Fibroblast of lung (primary cell): ENCODE measurements at regions not wholly inside any gene's neighbourhood (a gene's known extent, or its start where the extent isn't known, plus 50 kb on each side); places are given as distances from the start of the nearest gene placed in this dataset.
A peak's percentile ranks its signal among the peaks of the same experiment; 100 is the strongest.

Experiments used
- DNase-seq, 2 donors: peaks; one replicate each; pipeline versions ENCODE4 v3.0.0 to v3.0.0-alpha.2; 2010; ENCODE audit warnings: low read depth in 2 of 2
- H2AFZ ChIP-seq: 2 replicates; pipeline ENCODE4 v1.5.1; 2012; ENCODE audit warnings: low read length, control low read depth, inconsistent platforms
- H3K27ac ChIP-seq: 2 replicates; pipeline ENCODE4 v1.5.1; 2011; ENCODE audit warnings: low read length, control low read depth; ENCODE audit not compliant: insufficient read depth
- H3K27me3 ChIP-seq: 2 replicates; pipeline ENCODE4 v1.5.1; 2011; ENCODE audit warnings: mild to moderate bottlenecking, low read length; ENCODE audit not compliant: control insufficient read depth, insufficient read depth
- H3K36me3 ChIP-seq: 2 replicates; pipeline ENCODE4 v1.5.1; 2011; ENCODE audit warnings: low read length; ENCODE audit not compliant: control insufficient read depth, insufficient read depth
- H3K4me1 ChIP-seq: 2 replicates; pipeline ENCODE4 v1.5.1; 2011; ENCODE audit warnings: low read length; ENCODE audit not compliant: control insufficient read depth, insufficient read depth; ENCODE audit errors: extremely low read depth
- H3K4me2 ChIP-seq: 2 replicates; pipeline ENCODE4 v1.5.1; 2011; ENCODE audit warnings: low read length, control low read depth; ENCODE audit not compliant: insufficient read depth; ENCODE audit errors: extremely low read depth
- H3K4me3 ChIP-seq, 4 experiments: fragments of 200-600 bp in 1 of 4; sonication (generic) in 1 of 4; replicated peaks in 1 of 4; 2 replicates each; pipeline ENCODE4 v1.5.1; 2011 to 2016; ENCODE audit warnings: low read length in 4 of 4, low read depth in 3 of 4, mild to moderate bottlenecking in 3 of 4, control low read depth in 2 of 4, inconsistent platforms in 1 of 4, mixed read lengths in 1 of 4; ENCODE audit not compliant: insufficient read depth in 1 of 4; ENCODE audit errors: control extremely low read depth in 1 of 4
- H3K79me2 ChIP-seq: 2 replicates; pipeline ENCODE4 v1.5.1; 2012; ENCODE audit warnings: mild to moderate bottlenecking, low read length, inconsistent platforms; ENCODE audit not compliant: control insufficient read depth, insufficient read depth
- H3K9ac ChIP-seq: 2 replicates; pipeline ENCODE4 v1.5.1; 2011; ENCODE audit warnings: mild to moderate bottlenecking, low read length, control low read depth; ENCODE audit not compliant: insufficient read depth
- H3K9me3 ChIP-seq: 2 replicates; pipeline ENCODE4 v1.5.1; 2012; ENCODE audit warnings: low read depth, low read length; ENCODE audit not compliant: control insufficient read depth, insufficient read depth
- H4K20me1 ChIP-seq: 2 replicates; pipeline ENCODE4 v1.5.1; 2011; ENCODE audit warnings: low read length; ENCODE audit not compliant: control insufficient read depth, insufficient read depth; ENCODE audit errors: extremely low read depth
- EZH2 ChIP-seq: IDR thresholded peaks from 2 replicates; pipeline ENCODE4 v1.5.1; 2012; ENCODE audit warnings: low read length, control low read depth, mild to moderate bottlenecking; ENCODE audit errors: missing control alignments
- TF ChIP-seq, protein P1 (sequence below), 2 donors: IDR thresholded peaks in 1 of 2; conservative IDR thresholded peaks in 1 of 2; 1 replicate in 1 of 2; 2 replicates in 1 of 2; pipeline ENCODE4 v1.5.1; 2011 to 2012; ENCODE audit warnings: low read length in 2 of 2, control low read depth in 1 of 2, inconsistent platforms in 1 of 2, low read depth in 1 of 2, mild to moderate bottlenecking in 1 of 2

- Histone ChIP-seq H3K27ac (no peak overlapping the region), H3K4me2 (no peak overlapping the region), H3K9ac (no peak overlapping the region), H3K36me3 (no peaks in the 10 kb centered on the region), H3K79me2 (no peaks in the 10 kb centered on the region), H3K27me3 (no peaks in the 10 kb centered on the region), H3K9me3 (no peaks in the 10 kb centered on the region), H3K4me3 (no peak overlapping the region), H2AFZ (no peak overlapping the region), H4K20me1 (no peaks in the 10 kb centered on the region), H3K4me1 (no peaks in the 10 kb centered on the region)
- TF ChIP-seq, protein P1, sequence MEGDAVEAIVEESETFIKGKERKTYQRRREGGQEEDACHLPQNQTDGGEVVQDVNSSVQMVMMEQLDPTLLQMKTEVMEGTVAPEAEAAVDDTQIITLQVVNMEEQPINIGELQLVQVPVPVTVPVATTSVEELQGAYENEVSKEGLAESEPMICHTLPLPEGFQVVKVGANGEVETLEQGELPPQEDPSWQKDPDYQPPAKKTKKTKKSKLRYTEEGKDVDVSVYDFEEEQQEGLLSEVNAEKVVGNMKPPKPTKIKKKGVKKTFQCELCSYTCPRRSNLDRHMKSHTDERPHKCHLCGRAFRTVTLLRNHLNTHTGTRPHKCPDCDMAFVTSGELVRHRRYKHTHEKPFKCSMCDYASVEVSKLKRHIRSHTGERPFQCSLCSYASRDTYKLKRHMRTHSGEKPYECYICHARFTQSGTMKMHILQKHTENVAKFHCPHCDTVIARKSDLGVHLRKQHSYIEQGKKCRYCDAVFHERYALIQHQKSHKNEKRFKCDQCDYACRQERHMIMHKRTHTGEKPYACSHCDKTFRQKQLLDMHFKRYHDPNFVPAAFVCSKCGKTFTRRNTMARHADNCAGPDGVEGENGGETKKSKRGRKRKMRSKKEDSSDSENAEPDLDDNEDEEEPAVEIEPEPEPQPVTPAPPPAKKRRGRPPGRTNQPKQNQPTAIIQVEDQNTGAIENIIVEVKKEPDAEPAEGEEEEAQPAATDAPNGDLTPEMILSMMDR (conservative IDR thresholded peaks at IDR 0.05 in 1 of 2, IDR thresholded peaks at IDR 0.05 in 1 of 2; ENCODE audit: low read depth in 1 of 2, low read length in 2 of 2) = no peak
- no peak for TF ChIP-seq EZH2
- DNase-seq = peak in 1 of 2 donors; percentile 25
These were observed 344.7 kb upstream of the NPSR1 start for GRCh38 chr7:34313289-34313688.

- Histone ChIP-seq H3K4me2 (no peak overlapping the region), H3K27me3 (no peaks in the 10 kb centered on the region), H3K36me3 (no peaks in the 10 kb centered on the region), H3K27ac (no peak overlapping the region), H3K9me3 (no peaks in the 10 kb centered on the region), H4K20me1 (no peaks in the 10 kb centered on the region), H3K79me2 (no peaks in the 10 kb centered on the region), H2AFZ (no peak overlapping the region), H3K9ac (no peak overlapping the region), H3K4me1 (no peaks in the 10 kb centered on the region), H3K4me3 (no peak overlapping the region)
- peak; percentile 43 to 94 for DNase-seq
- TF ChIP-seq EZH2 = no peak
- TF ChIP-seq, protein P1 (conservative IDR thresholded peaks at IDR 0.05 in 1 of 2, IDR thresholded peaks at IDR 0.05 in 1 of 2; ENCODE audit: low read depth in 1 of 2, low read length in 2 of 2) = no peak
These were observed 343.0 kb upstream of the NPSR1 start for GRCh38 chr7:34315032-34315431.

GRCh38 chr7:34317039-34317438, 341.0 kb upstream of the NPSR1 start:
- no peaks in the 10 kb centered on the region for H3K9me3 ChIP-seq
- H3K27me3 ChIP-seq = no peaks in the 10 kb centered on the region
- H3K79me2 ChIP-seq = no peaks in the 10 kb centered on the region
- TF ChIP-seq, protein P1 (conservative IDR thresholded peaks at IDR 0.05 in 1 of 2, IDR thresholded peaks at IDR 0.05 in 1 of 2; ENCODE audit: low read depth in 1 of 2, low read length in 2 of 2) = no peak
- no peak for TF ChIP-seq EZH2
- no peak overlapping the region for H2AFZ ChIP-seq
- H3K27ac ChIP-seq = no peak overlapping the region
- no peak overlapping the region for H3K4me2 ChIP-seq
- no peaks in the 10 kb centered on the region for H4K20me1 ChIP-seq
- H3K4me1 ChIP-seq = no peaks in the 10 kb centered on the region
- no peak for DNase-seq
- no peak overlapping the region for H3K9ac ChIP-seq
- no peaks in the 10 kb centered on the region for H3K36me3 ChIP-seq
- H3K4me3 ChIP-seq = no peak overlapping the region
